PC-3 (cell line): ENCODE measurements at regions not wholly inside any gene's neighbourhood (a gene's known extent, or its start where the extent isn't known, plus 50 kb on each side); places are given as distances from the start of the nearest gene placed in this dataset.

ENCODE experiments used
- EZH2 ChIP-seq: fragments of 300-600 bp; sonication (generic); IDR thresholded peaks from one replicate; pipeline ENCODE4 v1.6.1; 2017; ENCODE audit warnings: antibody characterized with exemption, mild to moderate bottlenecking, low read length; ENCODE audit not compliant: unreplicated experiment
- EZH2phosphoT487 ChIP-seq: fragments of 300-600 bp; sonication (generic); IDR thresholded peaks from 2 replicates; pipeline ENCODE4 v1.6.1; 2018; ENCODE audit warnings: mild to moderate bottlenecking, antibody characterized with exemption, low read length, borderline replicate concordance
- TF ChIP-seq, protein P1 (sequence below): fragments of 300-600 bp; sonication (generic); conservative IDR thresholded peaks from 2 replicates; pipeline ENCODE4 v1.5.1; 2017; ENCODE audit warnings: antibody characterized with exemption, low read depth, mild to moderate bottlenecking, low read length

DNA sequence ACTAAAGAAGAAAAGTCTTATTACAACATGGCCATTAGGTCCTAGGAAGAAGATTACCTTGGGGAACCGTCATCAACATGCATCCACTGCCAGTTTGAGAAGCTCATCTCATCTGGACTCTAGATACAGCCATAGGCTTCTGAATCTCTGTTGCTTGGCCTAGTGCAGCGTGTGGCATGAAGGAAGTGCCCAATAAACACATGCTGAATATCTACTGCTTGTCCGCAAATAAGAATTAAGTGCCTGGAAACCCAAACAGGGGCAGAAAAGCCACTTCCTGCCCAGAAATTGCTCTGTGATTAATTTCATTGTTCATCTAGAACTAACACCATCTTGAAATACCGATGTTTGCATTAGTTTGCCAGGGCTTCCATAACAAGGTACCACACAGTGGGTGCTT lies 241.1 kb upstream of the KLF3 start:
- TF ChIP-seq, protein P1, sequence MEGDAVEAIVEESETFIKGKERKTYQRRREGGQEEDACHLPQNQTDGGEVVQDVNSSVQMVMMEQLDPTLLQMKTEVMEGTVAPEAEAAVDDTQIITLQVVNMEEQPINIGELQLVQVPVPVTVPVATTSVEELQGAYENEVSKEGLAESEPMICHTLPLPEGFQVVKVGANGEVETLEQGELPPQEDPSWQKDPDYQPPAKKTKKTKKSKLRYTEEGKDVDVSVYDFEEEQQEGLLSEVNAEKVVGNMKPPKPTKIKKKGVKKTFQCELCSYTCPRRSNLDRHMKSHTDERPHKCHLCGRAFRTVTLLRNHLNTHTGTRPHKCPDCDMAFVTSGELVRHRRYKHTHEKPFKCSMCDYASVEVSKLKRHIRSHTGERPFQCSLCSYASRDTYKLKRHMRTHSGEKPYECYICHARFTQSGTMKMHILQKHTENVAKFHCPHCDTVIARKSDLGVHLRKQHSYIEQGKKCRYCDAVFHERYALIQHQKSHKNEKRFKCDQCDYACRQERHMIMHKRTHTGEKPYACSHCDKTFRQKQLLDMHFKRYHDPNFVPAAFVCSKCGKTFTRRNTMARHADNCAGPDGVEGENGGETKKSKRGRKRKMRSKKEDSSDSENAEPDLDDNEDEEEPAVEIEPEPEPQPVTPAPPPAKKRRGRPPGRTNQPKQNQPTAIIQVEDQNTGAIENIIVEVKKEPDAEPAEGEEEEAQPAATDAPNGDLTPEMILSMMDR: no peak
- TF ChIP-seq EZH2phosphoT487 (no peak), EZH2 (no peak)
